H9 (cell line): ENCODE measurements at regions not wholly inside any gene's neighbourhood (a gene's known extent, or its start where the extent isn't known, plus 50 kb on each side); places are given as distances from the start of the nearest gene placed in this dataset.

ENCODE experiments used
- DNase-seq: peaks from one replicate; pipeline ENCODE4 v3.0.0-alpha.2; 2017
- H2AFZ ChIP-seq: one replicate; pipeline ENCODE4 v1.6.1; 2013; ENCODE audit warnings: mild to moderate bottlenecking, low read length, control low read depth, moderate library complexity
- H2AK5ac ChIP-seq: 2 replicates; pipeline ENCODE4 v1.6.1; 2013; ENCODE audit warnings: low read length, control low read depth, mixed read lengths; ENCODE audit not compliant: insufficient read length
- H2BK120ac ChIP-seq: one replicate; pipeline ENCODE4 v1.6.1; 2013; ENCODE audit warnings: low read depth, mild to moderate bottlenecking, low read length, control low read depth, inconsistent platforms; ENCODE audit not compliant: poor library complexity, severe bottlenecking
- H2BK12ac ChIP-seq: 2 replicates; pipeline ENCODE4 v1.6.1; 2013; ENCODE audit warnings: low read length, control low read depth, mixed read lengths, low read depth; ENCODE audit not compliant: insufficient read length
- H2BK15ac ChIP-seq: 2 replicates; pipeline ENCODE4 v1.6.1; 2013; ENCODE audit warnings: low read depth, low read length, control low read depth
- H2BK20ac ChIP-seq: one replicate; pipeline ENCODE4 v1.6.1; 2013; ENCODE audit warnings: low read depth, mild to moderate bottlenecking, low read length, control low read depth, inconsistent platforms; ENCODE audit not compliant: poor library complexity, severe bottlenecking
- H2BK5ac ChIP-seq: 2 replicates; pipeline ENCODE4 v1.6.1; 2013; ENCODE audit warnings: low read length, control low read depth, mixed read lengths; ENCODE audit not compliant: insufficient read length
- H3K14ac ChIP-seq: 2 replicates; pipeline ENCODE4 v1.6.1; 2013; ENCODE audit warnings: low read length, control low read depth; ENCODE audit not compliant: insufficient read depth
- H3K18ac ChIP-seq: 2 replicates; pipeline ENCODE4 v1.6.1; 2013; ENCODE audit warnings: low read depth, mild to moderate bottlenecking, mixed read lengths, low read length, control low read depth; ENCODE audit not compliant: insufficient read length
- H3K23ac ChIP-seq: 2 replicates; pipeline ENCODE4 v1.6.1; 2013; ENCODE audit warnings: low read length, control low read depth, mixed read lengths, low read depth; ENCODE audit not compliant: insufficient read length
- H3K23me2 ChIP-seq: 2 replicates; pipeline ENCODE4 v1.6.1; 2013; ENCODE audit warnings: low read depth, mild to moderate bottlenecking, mixed read lengths, low read length, control low read depth; ENCODE audit not compliant: insufficient read length, poor library complexity, severe bottlenecking
- H3K27ac ChIP-seq: 2 replicates; pipeline ENCODE4 v1.5.1; 2013; ENCODE audit warnings: low read length, control low read depth, mixed read lengths, low read depth; ENCODE audit not compliant: insufficient read length
- H3K27me3 ChIP-seq: 2 replicates; pipeline ENCODE4 v1.6.1; 2013; ENCODE audit warnings: low read length, control low read depth, inconsistent platforms; ENCODE audit not compliant: insufficient read depth
- H3K4ac ChIP-seq: 2 replicates; pipeline ENCODE4 v1.6.1; 2013; ENCODE audit warnings: low read depth, mild to moderate bottlenecking, control low read depth, inconsistent platforms, low read length, moderate library complexity
- H3K4me1 ChIP-seq: 2 replicates; pipeline ENCODE4 v1.6.1; 2013; ENCODE audit warnings: low read length, control low read depth, inconsistent platforms; ENCODE audit not compliant: insufficient read depth
- H3K4me2 ChIP-seq: 2 replicates; pipeline ENCODE4 v1.6.1; 2013; ENCODE audit warnings: low read length, control low read depth, mixed read lengths; ENCODE audit not compliant: insufficient read length, insufficient read depth
- H3K56ac ChIP-seq: 2 replicates; pipeline ENCODE4 v1.6.1; 2013; ENCODE audit warnings: low read depth, mild to moderate bottlenecking, mixed read lengths, low read length, control low read depth; ENCODE audit not compliant: insufficient read length
- H3K79me1 ChIP-seq: 2 replicates; pipeline ENCODE4 v1.6.1; 2013; ENCODE audit warnings: low read depth, mild to moderate bottlenecking, moderate library complexity, low read length, control low read depth, inconsistent platforms; ENCODE audit not compliant: insufficient read depth, poor library complexity, severe bottlenecking
- H3K79me2 ChIP-seq: 2 replicates; pipeline ENCODE4 v1.6.1; 2013; ENCODE audit warnings: low read length, control low read depth, inconsistent platforms; ENCODE audit not compliant: insufficient read depth
- H3K9ac ChIP-seq: 2 replicates; pipeline ENCODE4 v1.6.1; 2013; ENCODE audit warnings: low read length, control low read depth, mixed read lengths; ENCODE audit not compliant: insufficient read length; ENCODE audit errors: extremely low read depth
- H3K9me3 ChIP-seq: one replicate; pipeline ENCODE4 v1.6.1; 2013; ENCODE audit warnings: low read depth, low read length, inconsistent platforms; ENCODE audit not compliant: control insufficient read depth
- H3T11ph ChIP-seq: one replicate; pipeline ENCODE4 v1.6.1; 2013; ENCODE audit warnings: mild to moderate bottlenecking, low read length, control low read depth, inconsistent platforms
- H4K20me1 ChIP-seq: one replicate; pipeline ENCODE4 v1.6.1; 2013; ENCODE audit not compliant: control insufficient read depth, insufficient read length, insufficient read depth
- H4K5ac ChIP-seq: 2 replicates; pipeline ENCODE4 v1.6.1; 2013; ENCODE audit warnings: low read depth, mild to moderate bottlenecking, mixed read lengths, low read length, control low read depth; ENCODE audit not compliant: insufficient read length
- H4K8ac ChIP-seq: replicated peaks from 2 replicates; pipeline ENCODE4 v1.6.1; 2013; ENCODE audit warnings: low read length, control low read depth, mixed read lengths, low read depth; ENCODE audit not compliant: insufficient read length
- H4K91ac ChIP-seq: 2 replicates; pipeline ENCODE4 v1.6.1; 2013; ENCODE audit warnings: low read depth, mild to moderate bottlenecking, moderate library complexity, mixed read lengths, low read length, control low read depth; ENCODE audit not compliant: insufficient read length
- H3K27ac Mint-ChIP-seq, 3 experiments: 2 replicates in 2 of 3; 3 replicates in 1 of 3; pipeline ENCODE4 v1.8.0; 2020 to 2021; ENCODE audit warnings: mixed read lengths in 3 of 3, mild to moderate bottlenecking in 1 of 3, moderate library complexity in 1 of 3
- H3K27me3 Mint-ChIP-seq: 2 replicates; pipeline ENCODE4 v1.8.0; 2021; ENCODE audit warnings: low read depth, mild to moderate bottlenecking, moderate library complexity, mixed read lengths
- H3K36me3 Mint-ChIP-seq, 3 experiments: 2 replicates in 2 of 3; 3 replicates in 1 of 3; pipeline ENCODE4 v1.8.0; 2020 to 2021; ENCODE audit warnings: low read depth in 3 of 3, mixed read lengths in 3 of 3; ENCODE audit not compliant: insufficient read depth in 1 of 3
- H3K4me1 Mint-ChIP-seq, 2 experiments: 2 replicates each; pipeline ENCODE4 v1.8.0; 2020; ENCODE audit warnings: mixed read lengths in 2 of 2
- H3K4me3 Mint-ChIP-seq, 2 experiments: 2 replicates in 1 of 2; 3 replicates in 1 of 2; pipeline ENCODE4 v1.8.0; 2020 to 2021; ENCODE audit warnings: mild to moderate bottlenecking in 2 of 2, mixed read lengths in 2 of 2, moderate library complexity in 1 of 2
- H3K9me3 Mint-ChIP-seq, 2 experiments: 2 replicates in 1 of 2; 3 replicates in 1 of 2; pipeline ENCODE4 v1.8.0; 2020; ENCODE audit warnings: mild to moderate bottlenecking in 2 of 2, mixed read lengths in 2 of 2, moderate library complexity in 1 of 2
- CTCF ChIP-seq: fragments of 200-600 bp; sonication (generic); conservative IDR thresholded peaks from 3 replicates; pipeline ENCODE4 v1.8.0; 2021; ENCODE audit warnings: antibody characterized with exemption, mild to moderate bottlenecking
- WGBS: extraction: QIAGEN DNeasy Blood & Tissue Kit; methylation state at CpG from one replicate; pipeline ENCODE4 v1.1.7; 2013; ENCODE audit warnings: missing lambda C conversion rate, low lambda C conversion rate, mixed read lengths; ENCODE audit not compliant: insufficient read length; ENCODE audit errors: extremely low coverage; 5-methylcytosine and 5-hydroxymethylcytosine counted together

GRCh38 chr1:87796471-87796901, 467.8 kb downstream of the LMO4 start:
- H3K79me1 ChIP-seq, result no peaks in the 10 kb centered on the region
- H2BK20ac ChIP-seq, result no peak overlapping the region
- H4K91ac ChIP-seq, result no peak overlapping the region
- H3K14ac ChIP-seq, result no peak overlapping the region
- H3K23ac ChIP-seq, result no peak overlapping the region
- no CpG with 5 or more reads among the region's 9 CpGs for WGBS
- H4K8ac ChIP-seq, result no peak overlapping the region
- H3K9me3 ChIP-seq, result no peaks in the 10 kb centered on the region
- no peak overlapping the region for H3K4ac ChIP-seq
- H4K5ac ChIP-seq, result no peak overlapping the region
- no peaks in the 10 kb centered on the region for H3K27me3 Mint-ChIP-seq
- H4K20me1 ChIP-seq, result no peaks in the 10 kb centered on the region
- no peak overlapping the region for H2BK120ac ChIP-seq
- no peak overlapping the region for H3K27ac ChIP-seq
- H3K23me2 ChIP-seq, result no peaks in the 10 kb centered on the region
- H2BK15ac ChIP-seq, result no peak overlapping the region
- H3K4me1 Mint-ChIP-seq, result peaks cover 9 to 12% of the 10 kb centered on the region in 2 experiments
- no peaks in the 10 kb centered on the region for H3K27me3 ChIP-seq
- no peak overlapping the region for H2BK5ac ChIP-seq
- no peak overlapping the region for H3K4me3 Mint-ChIP-seq
- H2BK12ac ChIP-seq, result no peak overlapping the region
- no peak overlapping the region; a peak in 1 of 7 replicates for H3K27ac Mint-ChIP-seq
- H2AK5ac ChIP-seq, result no peak overlapping the region
- H3K56ac ChIP-seq, result no peak overlapping the region
- no peaks in the 10 kb centered on the region for H3K4me1 ChIP-seq
- no peak for TF ChIP-seq CTCF
- no peak overlapping the region for H3K4me2 ChIP-seq
- H3K79me2 ChIP-seq, result no peaks in the 10 kb centered on the region
- no peaks in the 10 kb centered on the region for H3K36me3 Mint-ChIP-seq
- H3K9me3 Mint-ChIP-seq, result no peaks in the 10 kb centered on the region; a peak in 1 of 5 replicates
- DNase-seq, result no peak
- H2AFZ ChIP-seq, result no peak overlapping the region
- H3T11ph ChIP-seq, result no peak overlapping the region
- H3K9ac ChIP-seq, result no peak overlapping the region
- no peak overlapping the region for H3K18ac ChIP-seq
